Activated T-cell treated with anti-CD3 and anti-CD28 coated beads, Interleukin-2, amount 50 U/mL, for 72 hours (primary cell): ENCODE measurements at regions not wholly inside any gene's neighbourhood (a gene's known extent, or its start where the extent isn't known, plus 50 kb on each side); places are given as distances from the start of the nearest gene placed in this dataset.

Source experiments
- ATAC-seq, 2 donors: fragments of 150-1000 bp; cut with Tn5 transposase; replicated peaks in 1 of 2; 2 replicates each; pipeline ENCODE4 v1.10.0; 2021; ENCODE audit warnings: moderate library complexity in 2 of 2, mild to moderate bottlenecking in 1 of 2
- DNase-seq, 2 donors: peaks; one replicate each; pipeline ENCODE4 v3.0.0; 2021 to 2022; ENCODE audit warnings: mixed read lengths in 1 of 2
- H3K27ac Mint-ChIP-seq: one replicate; pipeline ENCODE4 v1.8.0; 2022; ENCODE audit warnings: mild to moderate bottlenecking, moderate library complexity, mixed read lengths
- H3K27me3 Mint-ChIP-seq: one replicate; pipeline ENCODE4 v1.8.0; 2022; ENCODE audit warnings: low read depth, mixed read lengths
- H3K36me3 Mint-ChIP-seq, 2 donors: one replicate each; pipeline ENCODE4 v1.8.0; 2022; ENCODE audit warnings: mixed read lengths in 2 of 2, mild to moderate bottlenecking in 1 of 2; ENCODE audit not compliant: insufficient read depth in 2 of 2
- H3K4me1 Mint-ChIP-seq: one replicate; pipeline ENCODE4 v1.8.0; 2022; ENCODE audit warnings: low read depth, mixed read lengths
- H3K4me3 Mint-ChIP-seq, 2 donors: one replicate each; pipeline ENCODE4 v1.8.0; 2022; ENCODE audit warnings: mild to moderate bottlenecking in 2 of 2, mixed read lengths in 2 of 2, moderate library complexity in 2 of 2
- H3K9me3 Mint-ChIP-seq, 2 donors: one replicate each; pipeline ENCODE4 v1.8.0; 2022; ENCODE audit warnings: mixed read lengths in 2 of 2

GRCh38 chr16:79915761-79916160 is 315.2 kb upstream of the MAF start:
- DNase-seq (no peak), ATAC-seq (no peak)
- no peaks in the 10 kb centered on the region for H3K4me1 Mint-ChIP-seq
- no peaks in the 10 kb centered on the region for H3K27me3 Mint-ChIP-seq
- no peaks in the 10 kb centered on the region for H3K9me3 Mint-ChIP-seq
- H3K36me3 Mint-ChIP-seq: no peaks in the 10 kb centered on the region
- no peak overlapping the region for H3K27ac Mint-ChIP-seq
- no peak overlapping the region for H3K4me3 Mint-ChIP-seq

DNA sequence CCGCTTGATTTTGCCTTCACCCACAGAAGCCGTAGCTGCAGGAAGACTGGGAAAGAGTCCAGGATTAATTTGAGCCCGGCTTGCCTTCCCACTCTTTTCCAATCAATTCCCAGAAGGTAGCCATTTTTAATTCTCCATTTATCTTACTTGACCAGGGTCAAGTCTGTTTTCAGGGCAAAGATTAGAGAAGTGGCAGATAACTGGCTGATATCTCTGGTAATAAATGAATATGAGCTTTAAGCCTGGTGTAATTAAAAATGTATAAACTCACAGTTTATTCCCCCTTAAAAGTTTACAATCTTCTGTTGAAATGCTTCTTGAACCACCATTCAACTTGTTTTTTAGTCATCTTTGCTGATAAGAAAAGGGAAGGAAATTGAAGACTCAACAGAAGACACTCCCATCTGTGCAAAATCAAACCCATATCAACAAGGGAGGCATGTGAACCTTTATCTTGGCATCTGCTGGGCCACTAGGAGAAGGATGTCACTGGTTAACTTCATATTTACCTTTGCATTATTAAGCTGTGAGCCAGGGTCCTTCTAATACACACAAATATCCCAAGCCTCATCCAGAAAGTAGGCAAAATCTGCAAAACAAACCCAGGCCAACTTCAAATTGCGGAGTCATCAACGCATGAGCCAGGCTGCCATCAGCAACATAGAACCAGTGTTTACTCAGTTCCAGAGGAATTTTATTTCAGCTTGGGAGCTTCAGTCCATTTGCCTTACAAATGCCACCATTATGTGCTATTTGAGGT is 314.6 kb upstream of the MAF start:
- DNase-seq (no peak), ATAC-seq (no peak)
- H3K27ac Mint-ChIP-seq: no peak overlapping the region
- H3K4me3 Mint-ChIP-seq: no peak overlapping the region
- H3K27me3 Mint-ChIP-seq: no peaks in the 10 kb centered on the region
- H3K36me3 Mint-ChIP-seq: no peaks in the 10 kb centered on the region
- no peaks in the 10 kb centered on the region for H3K9me3 Mint-ChIP-seq
- no peaks in the 10 kb centered on the region for H3K4me1 Mint-ChIP-seq

DNA sequence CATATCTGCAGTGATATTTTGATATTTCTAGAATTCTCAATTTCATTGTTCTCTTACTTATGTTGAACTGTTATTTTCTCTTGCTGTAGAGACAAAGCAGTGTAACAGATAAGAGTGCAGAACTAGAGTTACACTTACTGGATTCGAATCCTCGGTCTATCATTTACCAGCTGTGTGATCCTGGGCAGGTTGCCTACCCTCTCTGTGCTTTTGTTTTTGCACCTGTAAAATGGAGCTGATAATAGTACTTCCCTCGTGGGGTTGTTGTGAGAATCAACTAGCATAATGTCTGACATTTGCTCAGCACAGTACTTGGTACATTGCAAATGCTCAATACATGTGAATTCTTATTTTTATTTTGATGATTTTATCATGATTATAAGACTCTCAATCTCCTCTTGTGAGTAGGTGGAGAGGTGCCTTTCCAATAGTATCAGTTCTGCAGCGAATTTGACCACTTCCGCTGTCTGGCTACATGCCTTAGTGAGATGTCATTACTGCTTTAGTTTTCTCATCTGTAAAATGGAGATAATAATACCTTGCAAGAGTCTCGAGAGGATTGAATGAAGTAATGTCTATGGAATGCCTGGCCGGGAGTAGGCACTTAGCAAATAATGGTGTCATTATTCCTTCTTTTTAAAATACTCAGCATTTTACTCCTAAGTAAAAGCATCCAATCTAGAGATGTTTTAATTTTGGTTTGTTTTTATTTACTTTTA is 312.2 kb upstream of the MAF start:
- Mint-ChIP-seq H3K4me3 (no peak overlapping the region), H3K27ac (no peak overlapping the region), H3K27me3 (no peaks in the 10 kb centered on the region), H3K36me3 (no peaks in the 10 kb centered on the region), H3K4me1 (no peaks in the 10 kb centered on the region), H3K9me3 (no peaks in the 10 kb centered on the region)
- ATAC-seq: no peak
- DNase-seq: no peak

DNA sequence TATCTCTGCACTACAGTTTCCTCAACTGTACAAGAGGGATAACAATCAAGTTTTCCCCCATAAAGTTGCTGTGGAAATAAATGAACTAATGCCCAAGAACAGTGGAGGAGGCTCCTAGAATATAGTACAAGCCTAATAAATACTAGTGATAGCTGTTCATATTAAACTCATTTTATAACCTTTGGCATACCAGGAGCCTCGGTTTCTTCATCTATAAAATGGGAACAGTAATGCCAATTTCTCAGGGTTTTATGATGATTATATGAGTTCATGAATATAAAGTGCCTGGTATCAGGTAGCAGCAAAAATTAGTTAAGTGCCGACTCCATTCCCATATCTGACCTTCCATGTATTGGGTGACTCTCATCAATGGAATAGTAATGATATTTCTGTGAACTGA is 311.1 kb upstream of the MAF start:
- Mint-ChIP-seq H3K9me3 (no peaks in the 10 kb centered on the region), H3K27ac (no peak overlapping the region), H3K4me3 (no peak overlapping the region), H3K4me1 (no peaks in the 10 kb centered on the region), H3K36me3 (no peaks in the 10 kb centered on the region), H3K27me3 (no peaks in the 10 kb centered on the region)
- no peak for ATAC-seq
- no peak for DNase-seq

DNA sequence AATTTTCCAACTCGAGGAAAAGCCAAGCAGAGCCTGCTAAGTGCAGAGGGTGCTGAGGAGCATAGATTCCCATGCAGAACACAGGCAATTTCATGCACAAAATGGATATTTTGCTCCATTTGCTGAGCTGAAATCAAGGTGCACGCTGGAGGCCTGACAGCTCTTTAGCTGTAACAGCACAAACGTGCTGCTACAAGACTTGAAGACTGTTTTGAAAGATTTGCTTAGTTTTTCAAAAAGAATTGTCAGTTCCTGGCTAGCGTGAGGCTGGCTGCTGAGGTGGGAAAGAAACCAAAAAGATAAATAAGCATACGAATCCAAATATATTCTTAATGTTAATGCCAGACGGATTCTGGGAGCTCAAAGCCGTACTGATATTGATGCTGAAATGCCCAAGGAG is 309.0 kb upstream of the MAF start:
- no peak overlapping the region for H3K4me3 Mint-ChIP-seq
- no peaks in the 10 kb centered on the region for H3K9me3 Mint-ChIP-seq
- H3K27ac Mint-ChIP-seq: no peak overlapping the region
- no peaks in the 10 kb centered on the region for H3K27me3 Mint-ChIP-seq
- H3K4me1 Mint-ChIP-seq: no peaks in the 10 kb centered on the region
- DNase-seq (no peak), ATAC-seq (no peak)
- H3K36me3 Mint-ChIP-seq: no peaks in the 10 kb centered on the region

GRCh38 chr16:79903471-79903870 is 302.9 kb upstream of the MAF start:
- no peak overlapping the region for H3K27ac Mint-ChIP-seq
- ATAC-seq (no peak), DNase-seq (no peak)
- H3K4me3 Mint-ChIP-seq: no peak overlapping the region
- no peaks in the 10 kb centered on the region for H3K4me1 Mint-ChIP-seq
- no peaks in the 10 kb centered on the region for H3K36me3 Mint-ChIP-seq
- no peaks in the 10 kb centered on the region for H3K9me3 Mint-ChIP-seq
- no peaks in the 10 kb centered on the region for H3K27me3 Mint-ChIP-seq

- DNase-seq (no peak), ATAC-seq (no peak)
- Mint-ChIP-seq H3K4me3 (no peak overlapping the region), H3K36me3 (no peaks in the 10 kb centered on the region), H3K27me3 (no peaks in the 10 kb centered on the region), H3K9me3 (no peaks in the 10 kb centered on the region), H3K27ac (no peak overlapping the region), H3K4me1 (no peaks in the 10 kb centered on the region)
Measured at GRCh38 chr16:79902351-79902750, 301.8 kb upstream of the MAF start.

GRCh38 chr16:79901522-79901921 is 301.0 kb upstream of the MAF start:
- H3K4me3 Mint-ChIP-seq: no peak overlapping the region
- H3K27ac Mint-ChIP-seq: no peak overlapping the region
- no peak for DNase-seq
- no peaks in the 10 kb centered on the region for H3K4me1 Mint-ChIP-seq
- no peaks in the 10 kb centered on the region for H3K9me3 Mint-ChIP-seq
- H3K27me3 Mint-ChIP-seq: no peaks in the 10 kb centered on the region
- no peak for ATAC-seq
- H3K36me3 Mint-ChIP-seq: no peaks in the 10 kb centered on the region

- no peak for ATAC-seq
- no peak overlapping the region for H3K4me3 Mint-ChIP-seq
Measured at GRCh38 chr16:79899716-79900115, 299.2 kb upstream of the MAF start.

GRCh38 chr16:79899316-79899715 is 298.8 kb upstream of the MAF start:
- DNase-seq (no peak), ATAC-seq (no peak)
- Mint-ChIP-seq H3K4me1 (no peaks in the 10 kb centered on the region), H3K27me3 (no peaks in the 10 kb centered on the region), H3K36me3 (no peaks in the 10 kb centered on the region), H3K27ac (no peak overlapping the region), H3K4me3 (no peak overlapping the region), H3K9me3 (no peaks in the 10 kb centered on the region)

More at GRCh38 chr16:79899716-79900115, 299.2 kb upstream of the MAF start:
- H3K36me3 Mint-ChIP-seq: no peaks in the 10 kb centered on the region
- DNase-seq: no peak
- H3K9me3 Mint-ChIP-seq: no peaks in the 10 kb centered on the region
- no peaks in the 10 kb centered on the region for H3K27me3 Mint-ChIP-seq
- no peak overlapping the region for H3K27ac Mint-ChIP-seq
- H3K4me1 Mint-ChIP-seq: no peaks in the 10 kb centered on the region

DNA sequence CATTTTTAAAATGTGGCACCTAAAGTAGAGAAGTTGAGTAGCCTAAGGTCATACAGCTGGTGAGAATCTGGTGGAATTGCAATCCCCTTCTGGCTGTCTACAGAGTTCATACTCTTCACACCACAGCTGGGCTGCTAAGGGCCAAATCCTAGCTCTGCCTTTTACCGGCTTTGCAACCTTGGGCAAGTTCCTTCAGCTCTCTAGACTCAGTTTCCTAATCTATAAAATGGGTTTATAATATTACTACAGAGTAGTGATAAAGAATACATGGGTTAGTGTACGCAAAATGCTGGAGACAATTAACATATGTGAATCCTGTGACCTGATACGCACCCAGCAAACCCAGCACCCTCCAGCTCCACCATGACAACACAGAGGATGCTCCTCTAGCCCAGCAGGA is 298.2 kb upstream of the MAF start:
- no peak for ATAC-seq
- no peak overlapping the region for H3K27ac Mint-ChIP-seq
- DNase-seq: no peak
- no peaks in the 10 kb centered on the region for H3K9me3 Mint-ChIP-seq
- H3K4me3 Mint-ChIP-seq: no peak overlapping the region
- H3K4me1 Mint-ChIP-seq: no peaks in the 10 kb centered on the region
- H3K36me3 Mint-ChIP-seq: no peaks in the 10 kb centered on the region
- no peaks in the 10 kb centered on the region for H3K27me3 Mint-ChIP-seq

DNA sequence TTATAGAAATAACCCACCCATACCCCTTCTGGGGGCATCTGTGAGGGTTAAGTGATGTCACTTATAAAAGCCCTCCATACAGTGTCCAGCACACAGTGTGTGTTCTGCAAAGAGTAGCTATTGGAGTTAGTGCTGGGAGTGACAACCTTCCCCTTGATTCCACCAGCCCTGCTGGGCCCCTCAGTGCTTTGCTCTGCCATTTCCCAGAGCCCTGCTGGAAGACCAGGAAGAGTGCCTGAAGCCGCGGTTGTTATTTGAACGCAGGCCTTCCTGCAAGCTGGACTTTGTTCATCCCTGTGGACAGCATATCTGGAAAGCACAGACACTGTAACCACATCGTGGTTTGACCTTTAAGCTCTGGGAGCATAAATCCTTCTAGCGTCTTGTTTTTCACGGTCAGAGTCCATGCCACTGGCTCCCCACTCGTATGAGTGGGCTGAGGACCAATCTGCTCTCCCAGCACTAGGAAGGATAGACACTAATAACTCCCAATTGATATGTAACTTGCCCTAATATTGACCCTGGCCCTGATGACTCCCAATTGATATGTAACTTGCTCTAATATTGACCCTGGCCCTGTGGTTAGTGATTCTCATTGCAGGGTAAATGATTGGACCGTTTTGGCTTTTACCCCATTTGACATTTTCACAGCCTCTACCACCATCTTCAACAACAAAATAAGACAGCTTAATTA is 297.1 kb upstream of the MAF start:
- no peaks in the 10 kb centered on the region for H3K9me3 Mint-ChIP-seq
- no peak overlapping the region for H3K27ac Mint-ChIP-seq
- H3K36me3 Mint-ChIP-seq: no peaks in the 10 kb centered on the region
- ATAC-seq (no peak), DNase-seq (no peak)
- H3K4me3 Mint-ChIP-seq: no peak overlapping the region
- H3K27me3 Mint-ChIP-seq: no peaks in the 10 kb centered on the region
- H3K4me1 Mint-ChIP-seq: no peaks in the 10 kb centered on the region

- ATAC-seq: no peak
- H3K4me1 Mint-ChIP-seq: no peaks in the 10 kb centered on the region
- no peaks in the 10 kb centered on the region for H3K36me3 Mint-ChIP-seq
- H3K27ac Mint-ChIP-seq: no peak overlapping the region
- H3K27me3 Mint-ChIP-seq: no peaks in the 10 kb centered on the region
- H3K4me3 Mint-ChIP-seq: no peak overlapping the region
- DNase-seq: no peak
- no peaks in the 10 kb centered on the region for H3K9me3 Mint-ChIP-seq
Measured at GRCh38 chr16:79897104-79897452, 296.5 kb upstream of the MAF start.

- Mint-ChIP-seq H3K4me3 (no peak overlapping the region), H3K9me3 (no peaks in the 10 kb centered on the region), H3K27me3 (peaks cover 5% of the 10 kb centered on the region), H3K27ac (no peak overlapping the region), H3K36me3 (no peaks in the 10 kb centered on the region), H3K4me1 (no peaks in the 10 kb centered on the region)
- DNase-seq (no peak), ATAC-seq (no peak)
Measured at GRCh38 chr16:79895917-79896203, 295.3 kb upstream of the MAF start.
